GM23338 (cell line): ENCODE measurements at regions not wholly inside any gene's neighbourhood (a gene's known extent, or its start where the extent isn't known, plus 50 kb on each side); places are given as distances from the start of the nearest gene placed in this dataset.

Experiments used
- ATAC-seq: fragments of 200-7000 bp; cut with Tn5 transposase; 3 replicates; pipeline ENCODE4 v1.9.1; 2020
- DNase-seq: peaks from one replicate; pipeline ENCODE4 v3.0.0-alpha.2; 2015; ENCODE audit warnings: low spot score
- H2AFZ ChIP-seq: fragments of 200-600 bp; sonication (generic); 2 replicates; pipeline ENCODE4 v1.8.0; 2016; ENCODE audit warnings: antibody characterized with exemption, mild to moderate bottlenecking, moderate library complexity
- H3F3A ChIP-seq: fragments of 200-600 bp; sonication (generic); replicated peaks from 2 replicates; pipeline ENCODE4 v1.8.0; 2017; ENCODE audit warnings: antibody characterized with exemption, mixed run types, low read depth
- H3K27ac ChIP-seq: fragments of 200-600 bp; sonication (generic); 2 replicates; pipeline ENCODE4 v1.6.1; 2016; ENCODE audit warnings: low read depth
- H3K27me3 ChIP-seq: fragments of 200-600 bp; sonication (generic); 2 replicates; pipeline ENCODE4 v1.8.0; 2016; ENCODE audit warnings: mild to moderate bottlenecking, mixed run types, moderate library complexity; ENCODE audit not compliant: insufficient read depth
- H3K36me3 ChIP-seq: fragments of 200-600 bp; sonication (generic); 2 replicates; pipeline ENCODE4 v1.8.0; 2016; ENCODE audit warnings: mild to moderate bottlenecking; ENCODE audit not compliant: insufficient read depth
- H3K4me1 ChIP-seq: fragments of 200-600 bp; sonication (generic); 2 replicates; pipeline ENCODE4 v1.8.0; 2016; ENCODE audit warnings: mild to moderate bottlenecking, moderate library complexity; ENCODE audit not compliant: insufficient read depth
- H3K4me2 ChIP-seq: fragments of 200-600 bp; sonication (generic); 2 replicates; pipeline ENCODE4 v1.7.1; 2017; ENCODE audit warnings: mixed run types
- H3K4me3 ChIP-seq: fragments of 200-600 bp; sonication (generic); 2 replicates; pipeline ENCODE4 v1.6.1; 2016; ENCODE audit warnings: mixed run types
- H3K79me2 ChIP-seq: fragments of 200-600 bp; sonication (generic); replicated peaks from 2 replicates; pipeline ENCODE4 v1.8.0; 2017; ENCODE audit warnings: mild to moderate bottlenecking; ENCODE audit not compliant: insufficient read depth
- H3K9me2 ChIP-seq: fragments of 200-600 bp; sonication (generic); 2 replicates; pipeline ENCODE4 v1.8.0; 2017; ENCODE audit not compliant: insufficient read depth
- H4K20me1 ChIP-seq: fragments of 200-600 bp; sonication (generic); replicated peaks from 2 replicates; pipeline ENCODE4 v1.8.0; 2017; ENCODE audit warnings: mild to moderate bottlenecking; ENCODE audit not compliant: insufficient read depth
- H3K27ac Mint-ChIP-seq: 2 replicates; pipeline ENCODE4 v1.8.0; 2020; ENCODE audit warnings: inconsistent platforms, mild to moderate bottlenecking, moderate library complexity, mixed read lengths
- H3K27me3 Mint-ChIP-seq: 3 replicates; pipeline ENCODE4 v1.8.0; 2022; ENCODE audit warnings: low read depth, mild to moderate bottlenecking, moderate library complexity, mixed read lengths, inconsistent platforms; ENCODE audit not compliant: insufficient read depth, poor library complexity
- H3K36me3 Mint-ChIP-seq: 3 replicates; pipeline ENCODE4 v1.8.0; 2021; ENCODE audit warnings: low read depth, mild to moderate bottlenecking, inconsistent platforms, moderate library complexity, mixed read lengths
- H3K4me1 Mint-ChIP-seq: 3 replicates; pipeline ENCODE4 v1.8.0; 2020; ENCODE audit warnings: mild to moderate bottlenecking, inconsistent platforms, mixed read lengths
- H3K4me3 Mint-ChIP-seq: 3 replicates; pipeline ENCODE4 v1.8.0; 2021; ENCODE audit warnings: moderate library complexity, mild to moderate bottlenecking, inconsistent platforms, mixed read lengths
- H3K9me3 Mint-ChIP-seq: 3 replicates; pipeline ENCODE4 v1.8.0; 2020; ENCODE audit warnings: moderate library complexity, mild to moderate bottlenecking, inconsistent platforms, mixed read lengths
- CREB1 ChIP-seq: fragments of 250-450 bp; sonication (Bioruptor Pico); IDR thresholded peaks from 2 replicates; pipeline ENCODE4 v1.5.0; 2020; ENCODE audit warnings: low read depth, mild to moderate bottlenecking, moderate library complexity
- EZH2 ChIP-seq: fragments of 200-600 bp; sonication (generic); IDR thresholded peaks from one replicate; pipeline ENCODE4 v1.8.0; 2017; ENCODE audit warnings: antibody characterized with exemption, mild to moderate bottlenecking, low read depth; ENCODE audit not compliant: unreplicated experiment
- EZH2phosphoT487 ChIP-seq: fragments of 200-600 bp; sonication (generic); IDR thresholded peaks from one replicate; pipeline ENCODE4 v1.8.1; 2018; ENCODE audit warnings: antibody characterized with exemption; ENCODE audit not compliant: unreplicated experiment
- JUNB ChIP-seq: IDR thresholded peaks from one replicate; pipeline ENCODE4 v1.6.1; 2016; ENCODE audit warnings: antibody characterized with exemption; ENCODE audit not compliant: unreplicated experiment
- NANOG ChIP-seq: IDR thresholded peaks from 2 replicates; pipeline ENCODE4 v1.6.1; 2016; ENCODE audit warnings: antibody characterized with exemption, borderline replicate concordance
- POLR2AphosphoS5 ChIP-seq: IDR thresholded peaks from 2 replicates; pipeline ENCODE4 v1.6.1; 2016; ENCODE audit warnings: antibody characterized with exemption, low read depth
- STAT1 ChIP-seq: IDR thresholded peaks from one replicate; pipeline ENCODE4 v1.6.1; 2016; ENCODE audit warnings: antibody characterized with exemption; ENCODE audit not compliant: unreplicated experiment
- ZNF114 ChIP-seq: fragments of 250-450 bp; sonication (Bioruptor Pico); IDR thresholded peaks from 2 replicates; pipeline ENCODE4 v1.5.0; 2020; ENCODE audit warnings: mild to moderate bottlenecking, moderate library complexity
- ZNF331 ChIP-seq: fragments of 250-450 bp; sonication (Bioruptor Pico); IDR thresholded peaks from 2 replicates; pipeline ENCODE4 v1.5.0; 2020; ENCODE audit warnings: low read depth, mild to moderate bottlenecking, moderate library complexity
- TF ChIP-seq, protein P1 (sequence below), 2 experiments: fragments of 200-600 bp in 1 of 2; sonication (generic) in 1 of 2; conservative IDR thresholded peaks; 2 replicates each; pipeline versions ENCODE4 v1.5.1 to v1.6.1; 2016 to 2017; ENCODE audit warnings: antibody characterized with exemption in 2 of 2, low read depth in 2 of 2, mild to moderate bottlenecking in 2 of 2, moderate library complexity in 1 of 2
- TF ChIP-seq, protein P2 (sequence below): IDR thresholded peaks from one replicate; pipeline ENCODE4 v1.6.1; 2018; ENCODE audit warnings: antibody characterized with exemption; ENCODE audit not compliant: unreplicated experiment
- TF ChIP-seq, protein P3 (sequence below): IDR thresholded peaks from 2 replicates; pipeline ENCODE4 v1.6.1; 2016; ENCODE audit warnings: antibody characterized with exemption
- TF ChIP-seq, protein P4 (sequence below): fragments of 250-450 bp; sonication (Bioruptor Pico); IDR thresholded peaks from 2 replicates; pipeline ENCODE4 v1.5.0; 2020; ENCODE audit warnings: mild to moderate bottlenecking, moderate library complexity

DNA sequence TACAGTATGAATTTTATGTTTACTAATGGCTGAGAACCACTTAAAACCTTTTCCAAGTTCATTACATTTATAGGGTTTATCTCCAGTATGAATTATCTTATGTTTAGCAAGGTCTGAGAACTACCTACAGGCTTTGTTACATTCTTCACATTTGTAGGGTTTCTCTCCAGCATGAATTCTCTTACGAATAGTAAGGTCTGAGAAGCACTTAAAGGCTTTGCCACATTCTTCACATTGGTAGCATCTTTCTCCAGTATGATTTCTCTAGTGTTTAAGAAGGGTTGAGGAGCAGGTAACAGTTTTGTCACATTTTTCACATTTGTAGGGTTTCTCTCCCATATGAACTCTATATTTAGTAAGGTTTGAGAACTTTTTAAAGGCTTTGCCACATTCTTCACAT, 1127.4 kb downstream of the EFNA5 start:
- no peak overlapping the region for H3K27ac ChIP-seq
- Mint-ChIP-seq H3K27me3 (no peaks in the 10 kb centered on the region), H3K4me1 (no peaks in the 10 kb centered on the region), H3K4me3 (no peak overlapping the region), H3K36me3 (peaks cover 20% of the 10 kb centered on the region; the same call in 2 of the 3 replicates), H3K27ac (no peak overlapping the region), H3K9me3 (peaks cover 30% of the 10 kb centered on the region; the same call in 2 of the 3 replicates)
- H3K27me3 ChIP-seq: no peaks in the 10 kb centered on the region
- TF ChIP-seq, protein P1, sequence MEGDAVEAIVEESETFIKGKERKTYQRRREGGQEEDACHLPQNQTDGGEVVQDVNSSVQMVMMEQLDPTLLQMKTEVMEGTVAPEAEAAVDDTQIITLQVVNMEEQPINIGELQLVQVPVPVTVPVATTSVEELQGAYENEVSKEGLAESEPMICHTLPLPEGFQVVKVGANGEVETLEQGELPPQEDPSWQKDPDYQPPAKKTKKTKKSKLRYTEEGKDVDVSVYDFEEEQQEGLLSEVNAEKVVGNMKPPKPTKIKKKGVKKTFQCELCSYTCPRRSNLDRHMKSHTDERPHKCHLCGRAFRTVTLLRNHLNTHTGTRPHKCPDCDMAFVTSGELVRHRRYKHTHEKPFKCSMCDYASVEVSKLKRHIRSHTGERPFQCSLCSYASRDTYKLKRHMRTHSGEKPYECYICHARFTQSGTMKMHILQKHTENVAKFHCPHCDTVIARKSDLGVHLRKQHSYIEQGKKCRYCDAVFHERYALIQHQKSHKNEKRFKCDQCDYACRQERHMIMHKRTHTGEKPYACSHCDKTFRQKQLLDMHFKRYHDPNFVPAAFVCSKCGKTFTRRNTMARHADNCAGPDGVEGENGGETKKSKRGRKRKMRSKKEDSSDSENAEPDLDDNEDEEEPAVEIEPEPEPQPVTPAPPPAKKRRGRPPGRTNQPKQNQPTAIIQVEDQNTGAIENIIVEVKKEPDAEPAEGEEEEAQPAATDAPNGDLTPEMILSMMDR (conservative IDR thresholded peaks at IDR 0.05; ENCODE audit: low read depth in 2 of 2): no peak
- no peak for TF ChIP-seq NANOG
- no peak for TF ChIP-seq STAT1
- no peak for TF ChIP-seq ZNF331 (CRISPR knock-in tag)
- TF ChIP-seq, protein P2, sequence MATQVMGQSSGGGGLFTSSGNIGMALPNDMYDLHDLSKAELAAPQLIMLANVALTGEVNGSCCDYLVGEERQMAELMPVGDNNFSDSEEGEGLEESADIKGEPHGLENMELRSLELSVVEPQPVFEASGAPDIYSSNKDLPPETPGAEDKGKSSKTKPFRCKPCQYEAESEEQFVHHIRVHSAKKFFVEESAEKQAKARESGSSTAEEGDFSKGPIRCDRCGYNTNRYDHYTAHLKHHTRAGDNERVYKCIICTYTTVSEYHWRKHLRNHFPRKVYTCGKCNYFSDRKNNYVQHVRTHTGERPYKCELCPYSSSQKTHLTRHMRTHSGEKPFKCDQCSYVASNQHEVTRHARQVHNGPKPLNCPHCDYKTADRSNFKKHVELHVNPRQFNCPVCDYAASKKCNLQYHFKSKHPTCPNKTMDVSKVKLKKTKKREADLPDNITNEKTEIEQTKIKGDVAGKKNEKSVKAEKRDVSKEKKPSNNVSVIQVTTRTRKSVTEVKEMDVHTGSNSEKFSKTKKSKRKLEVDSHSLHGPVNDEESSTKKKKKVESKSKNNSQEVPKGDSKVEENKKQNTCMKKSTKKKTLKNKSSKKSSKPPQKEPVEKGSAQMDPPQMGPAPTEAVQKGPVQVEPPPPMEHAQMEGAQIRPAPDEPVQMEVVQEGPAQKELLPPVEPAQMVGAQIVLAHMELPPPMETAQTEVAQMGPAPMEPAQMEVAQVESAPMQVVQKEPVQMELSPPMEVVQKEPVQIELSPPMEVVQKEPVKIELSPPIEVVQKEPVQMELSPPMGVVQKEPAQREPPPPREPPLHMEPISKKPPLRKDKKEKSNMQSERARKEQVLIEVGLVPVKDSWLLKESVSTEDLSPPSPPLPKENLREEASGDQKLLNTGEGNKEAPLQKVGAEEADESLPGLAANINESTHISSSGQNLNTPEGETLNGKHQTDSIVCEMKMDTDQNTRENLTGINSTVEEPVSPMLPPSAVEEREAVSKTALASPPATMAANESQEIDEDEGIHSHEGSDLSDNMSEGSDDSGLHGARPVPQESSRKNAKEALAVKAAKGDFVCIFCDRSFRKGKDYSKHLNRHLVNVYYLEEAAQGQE: no peak
- TF ChIP-seq, protein P3, sequence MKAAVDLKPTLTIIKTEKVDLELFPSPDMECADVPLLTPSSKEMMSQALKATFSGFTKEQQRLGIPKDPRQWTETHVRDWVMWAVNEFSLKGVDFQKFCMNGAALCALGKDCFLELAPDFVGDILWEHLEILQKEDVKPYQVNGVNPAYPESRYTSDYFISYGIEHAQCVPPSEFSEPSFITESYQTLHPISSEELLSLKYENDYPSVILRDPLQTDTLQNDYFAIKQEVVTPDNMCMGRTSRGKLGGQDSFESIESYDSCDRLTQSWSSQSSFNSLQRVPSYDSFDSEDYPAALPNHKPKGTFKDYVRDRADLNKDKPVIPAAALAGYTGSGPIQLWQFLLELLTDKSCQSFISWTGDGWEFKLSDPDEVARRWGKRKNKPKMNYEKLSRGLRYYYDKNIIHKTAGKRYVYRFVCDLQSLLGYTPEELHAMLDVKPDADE: no peak
- no peak for TF ChIP-seq EZH2phosphoT487
- no peak for TF ChIP-seq JUNB
- TF ChIP-seq ZNF114 (CRISPR knock-in tag): no peak
- no peak for TF ChIP-seq EZH2
- TF ChIP-seq CREB1 (CRISPR knock-in tag): no peak
- TF ChIP-seq, protein P4, sequence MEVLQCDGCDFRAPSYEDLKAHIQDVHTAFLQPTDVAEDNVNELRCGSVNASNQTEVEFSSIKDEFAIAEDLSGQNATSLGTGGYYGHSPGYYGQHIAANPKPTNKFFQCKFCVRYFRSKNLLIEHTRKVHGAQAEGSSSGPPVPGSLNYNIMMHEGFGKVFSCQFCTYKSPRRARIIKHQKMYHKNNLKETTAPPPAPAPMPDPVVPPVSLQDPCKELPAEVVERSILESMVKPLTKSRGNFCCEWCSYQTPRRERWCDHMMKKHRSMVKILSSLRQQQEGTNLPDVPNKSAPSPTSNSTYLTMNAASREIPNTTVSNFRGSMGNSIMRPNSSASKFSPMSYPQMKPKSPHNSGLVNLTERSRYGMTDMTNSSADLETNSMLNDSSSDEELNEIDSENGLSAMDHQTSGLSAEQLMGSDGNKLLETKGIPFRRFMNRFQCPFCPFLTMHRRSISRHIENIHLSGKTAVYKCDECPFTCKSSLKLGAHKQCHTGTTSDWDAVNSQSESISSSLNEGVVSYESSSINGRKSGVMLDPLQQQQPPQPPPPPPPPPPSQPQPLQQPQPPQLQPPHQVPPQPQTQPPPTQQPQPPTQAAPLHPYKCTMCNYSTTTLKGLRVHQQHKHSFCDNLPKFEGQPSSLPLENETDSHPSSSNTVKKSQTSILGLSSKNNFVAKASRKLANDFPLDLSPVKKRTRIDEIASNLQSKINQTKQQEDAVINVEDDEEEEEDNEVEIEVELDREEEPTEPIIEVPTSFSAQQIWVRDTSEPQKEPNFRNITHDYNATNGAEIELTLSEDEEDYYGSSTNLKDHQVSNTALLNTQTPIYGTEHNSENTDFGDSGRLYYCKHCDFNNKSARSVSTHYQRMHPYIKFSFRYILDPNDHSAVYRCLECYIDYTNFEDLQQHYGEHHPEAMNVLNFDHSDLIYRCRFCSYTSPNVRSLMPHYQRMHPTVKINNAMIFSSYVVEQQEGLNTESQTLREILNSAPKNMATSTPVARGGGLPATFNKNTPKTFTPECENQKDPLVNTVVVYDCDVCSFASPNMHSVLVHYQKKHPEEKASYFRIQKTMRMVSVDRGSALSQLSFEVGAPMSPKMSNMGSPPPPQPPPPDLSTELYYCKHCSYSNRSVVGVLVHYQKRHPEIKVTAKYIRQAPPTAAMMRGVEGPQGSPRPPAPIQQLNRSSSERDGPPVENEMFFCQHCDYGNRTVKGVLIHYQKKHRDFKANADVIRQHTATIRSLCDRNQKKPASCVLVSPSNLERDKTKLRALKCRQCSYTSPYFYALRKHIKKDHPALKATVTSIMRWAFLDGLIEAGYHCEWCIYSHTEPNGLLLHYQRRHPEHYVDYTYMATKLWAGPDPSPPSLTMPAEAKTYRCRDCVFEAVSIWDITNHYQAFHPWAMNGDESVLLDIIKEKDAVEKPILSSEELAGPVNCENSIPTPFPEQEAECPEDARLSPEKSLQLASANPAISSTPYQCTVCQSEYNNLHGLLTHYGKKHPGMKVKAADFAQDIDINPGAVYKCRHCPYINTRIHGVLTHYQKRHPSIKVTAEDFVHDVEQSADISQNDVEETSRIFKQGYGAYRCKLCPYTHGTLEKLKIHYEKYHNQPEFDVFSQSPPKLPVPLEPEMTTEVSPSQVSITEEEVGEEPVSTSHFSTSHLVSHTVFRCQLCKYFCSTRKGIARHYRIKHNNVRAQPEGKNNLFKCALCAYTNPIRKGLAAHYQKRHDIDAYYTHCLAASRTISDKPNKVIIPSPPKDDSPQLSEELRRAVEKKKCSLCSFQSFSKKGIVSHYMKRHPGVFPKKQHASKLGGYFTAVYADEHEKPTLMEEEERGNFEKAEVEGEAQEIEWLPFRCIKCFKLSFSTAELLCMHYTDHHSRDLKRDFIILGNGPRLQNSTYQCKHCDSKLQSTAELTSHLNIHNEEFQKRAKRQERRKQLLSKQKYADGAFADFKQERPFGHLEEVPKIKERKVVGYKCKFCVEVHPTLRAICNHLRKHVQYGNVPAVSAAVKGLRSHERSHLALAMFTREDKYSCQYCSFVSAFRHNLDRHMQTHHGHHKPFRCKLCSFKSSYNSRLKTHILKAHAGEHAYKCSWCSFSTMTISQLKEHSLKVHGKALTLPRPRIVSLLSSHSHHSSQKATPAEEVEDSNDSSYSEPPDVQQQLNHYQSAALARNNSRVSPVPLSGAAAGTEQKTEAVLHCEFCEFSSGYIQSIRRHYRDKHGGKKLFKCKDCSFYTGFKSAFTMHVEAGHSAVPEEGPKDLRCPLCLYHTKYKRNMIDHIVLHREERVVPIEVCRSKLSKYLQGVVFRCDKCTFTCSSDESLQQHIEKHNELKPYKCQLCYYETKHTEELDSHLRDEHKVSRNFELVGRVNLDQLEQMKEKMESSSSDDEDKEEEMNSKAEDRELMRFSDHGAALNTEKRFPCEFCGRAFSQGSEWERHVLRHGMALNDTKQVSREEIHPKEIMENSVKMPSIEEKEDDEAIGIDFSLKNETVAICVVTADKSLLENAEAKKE: no peak
- no peak for TF ChIP-seq POLR2AphosphoS5
- H2AFZ ChIP-seq: no peak overlapping the region
- no peak overlapping the region for H3K4me2 ChIP-seq
- peaks cover 9% of the 10 kb centered on the region for H3K9me2 ChIP-seq
- H3K79me2 ChIP-seq: no peaks in the 10 kb centered on the region
- H4K20me1 ChIP-seq: no peaks in the 10 kb centered on the region
- no peak overlapping the region for H3K4me3 ChIP-seq
- H3F3A ChIP-seq: no peaks in the 10 kb centered on the region
- no peaks in the 10 kb centered on the region for H3K36me3 ChIP-seq
- ATAC-seq (no peak), DNase-seq (no peak)
- H3K4me1 ChIP-seq: no peaks in the 10 kb centered on the region
